ENCODE measurements at regions not wholly inside any gene's neighbourhood (a gene's known extent, or its start where the extent isn't known, plus 50 kb on each side); places are given as distances from the start of the nearest gene placed in this dataset.
"Not testable (repeated sequence)": the region's sequence is repeated elsewhere in the genome, so short reads cannot be mapped to it uniquely, and the experiment has no call there.

DNA sequence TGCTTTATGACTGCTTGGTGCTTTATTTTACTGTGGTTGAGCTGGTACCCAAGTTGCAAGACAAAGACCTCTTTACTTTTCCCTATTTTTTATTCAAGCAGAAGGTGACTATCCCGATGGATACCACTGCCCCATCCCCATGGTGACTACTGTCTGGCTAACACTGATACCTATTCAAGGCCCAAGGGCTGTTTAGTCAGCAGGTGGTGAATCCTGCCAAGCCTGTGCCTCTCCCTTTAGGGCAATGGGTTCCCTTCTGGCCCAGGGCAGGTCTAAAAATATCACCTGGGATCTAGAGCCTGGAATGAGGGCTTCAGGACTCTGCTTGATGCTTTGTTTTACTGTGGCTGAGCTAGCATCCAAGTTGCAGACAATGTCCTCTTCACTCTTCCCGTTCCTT, 510.0 kb upstream of the GRAMD2B start:
- Histone ChIP-seq H3K27me3 (ENCODE audit: control insufficient read depth, insufficient read depth, low read length) (no peaks in the 10 kb centered on the region), H3K36me3 (ENCODE audit: control insufficient read depth, insufficient read depth, low read length) (no peaks in the 10 kb centered on the region), H3K4me3 (ENCODE audit: low read length) (no peak overlapping the region), H3K4me1 (ENCODE audit: control insufficient read depth, insufficient read depth, low read length) (no peaks in the 10 kb centered on the region), H3K9me3 (ENCODE audit: control insufficient read depth, low read depth, low read length) (peaks cover 2% of the 10 kb centered on the region), H3K27ac (ENCODE audit: low read length) (no peak overlapping the region)
- WGBS (ENCODE audit: insufficient coverage, low lambda C conversion rate) = no CpG with 5 or more reads among the region's 2 CpGs
- no peak for DNase-seq

DNA sequence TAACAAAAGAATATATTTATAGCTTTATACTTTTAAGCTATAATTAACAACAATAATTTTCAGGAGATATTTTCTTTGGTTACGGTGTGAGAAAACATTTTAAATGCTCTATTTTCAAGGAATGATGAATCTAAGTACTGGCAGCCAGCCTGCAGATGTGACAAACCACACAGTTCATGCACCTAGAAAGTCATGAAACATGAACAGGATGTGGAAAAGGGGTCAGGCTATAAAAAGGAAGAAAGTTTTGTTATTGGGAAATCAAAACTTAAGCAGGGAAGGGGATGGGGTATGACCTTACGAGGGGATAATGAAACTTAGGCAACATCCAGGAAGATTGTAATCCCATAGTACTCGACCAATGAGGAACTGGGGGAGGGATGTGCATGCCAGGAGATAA, 508.7 kb upstream of the GRAMD2B start:
- Histone ChIP-seq H3K4me3 (ENCODE audit: low read length) (no peak overlapping the region), H3K27me3 (ENCODE audit: control insufficient read depth, insufficient read depth, low read length) (no peaks in the 10 kb centered on the region), H3K4me1 (ENCODE audit: control insufficient read depth, insufficient read depth, low read length) (no peaks in the 10 kb centered on the region), H3K9me3 (ENCODE audit: control insufficient read depth, low read depth, low read length) (no peaks in the 10 kb centered on the region), H3K27ac (ENCODE audit: low read length) (no peak overlapping the region), H3K36me3 (ENCODE audit: control insufficient read depth, insufficient read depth, low read length) (no peaks in the 10 kb centered on the region)
- 100% methylated on average over 1 of the region's 3 CpGs for WGBS (ENCODE audit: insufficient coverage, low lambda C conversion rate)
- DNase-seq = no peak

DNA sequence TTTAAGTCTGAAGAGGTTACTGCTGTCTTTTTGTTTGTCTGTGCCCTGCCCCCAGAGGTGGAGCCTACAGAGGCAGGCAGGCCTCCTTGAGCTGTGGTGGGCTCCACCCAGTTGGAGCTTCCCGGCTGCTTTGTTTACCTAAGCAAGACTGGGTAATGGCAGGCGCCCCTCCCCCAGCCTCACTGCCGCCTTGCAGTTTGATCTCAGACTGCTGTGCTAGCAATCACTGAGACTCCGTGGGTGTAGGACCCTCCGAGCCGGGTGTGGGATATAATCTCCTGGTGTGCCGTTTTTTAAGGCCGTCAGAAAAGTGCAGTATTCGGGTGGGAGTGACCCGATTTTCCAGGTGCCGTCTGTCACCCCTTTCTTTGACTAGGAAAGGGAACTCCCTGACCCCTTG, 499.3 kb upstream of the GRAMD2B start:
- not testable (repeated sequence) for DNase-seq; H3K4me3 ChIP-seq (ENCODE audit: low read length); H3K27me3 ChIP-seq (ENCODE audit: control insufficient read depth, insufficient read depth, low read length); H3K27ac ChIP-seq (ENCODE audit: low read length); H3K9me3 ChIP-seq (ENCODE audit: control insufficient read depth, low read depth, low read length); H3K36me3 ChIP-seq (ENCODE audit: control insufficient read depth, insufficient read depth, low read length); H3K4me1 ChIP-seq (ENCODE audit: control insufficient read depth, insufficient read depth, low read length)
- WGBS (ENCODE audit: insufficient coverage, low lambda C conversion rate) = no CpG with 5 or more reads among the region's 11 CpGs

DNA sequence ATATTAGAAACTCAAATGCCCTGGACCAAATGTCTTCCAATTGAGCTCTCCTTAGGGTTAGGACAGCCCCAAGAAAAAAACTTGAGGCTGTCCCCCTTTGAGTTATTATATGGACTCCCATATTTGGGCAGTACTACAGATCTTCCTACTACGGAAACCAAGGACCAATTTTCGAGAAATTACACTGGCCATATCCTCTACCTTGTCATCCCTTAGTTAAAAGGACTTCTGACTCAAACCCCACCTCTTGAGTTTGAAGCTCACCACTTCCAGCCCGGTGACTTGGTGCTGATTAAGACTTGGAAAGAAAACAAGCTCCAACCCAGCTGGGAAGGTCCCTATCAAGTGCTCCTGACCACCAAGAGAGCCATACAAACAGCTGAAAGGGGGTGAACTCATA, 497.0 kb upstream of the GRAMD2B start:
- Histone ChIP-seq H3K4me3 (ENCODE audit: low read length) (no peak overlapping the region), H3K36me3 (ENCODE audit: control insufficient read depth, insufficient read depth, low read length) (no peaks in the 10 kb centered on the region), H3K9me3 (ENCODE audit: control insufficient read depth, low read depth, low read length) (no peaks in the 10 kb centered on the region), H3K4me1 (ENCODE audit: control insufficient read depth, insufficient read depth, low read length) (no peaks in the 10 kb centered on the region), H3K27me3 (ENCODE audit: control insufficient read depth, insufficient read depth, low read length) (no peaks in the 10 kb centered on the region), H3K27ac (ENCODE audit: low read length) (no peak overlapping the region)
- no CpG with 5 or more reads among the region's 3 CpGs for WGBS (ENCODE audit: insufficient coverage, low lambda C conversion rate)
- no peak for DNase-seq

DNA sequence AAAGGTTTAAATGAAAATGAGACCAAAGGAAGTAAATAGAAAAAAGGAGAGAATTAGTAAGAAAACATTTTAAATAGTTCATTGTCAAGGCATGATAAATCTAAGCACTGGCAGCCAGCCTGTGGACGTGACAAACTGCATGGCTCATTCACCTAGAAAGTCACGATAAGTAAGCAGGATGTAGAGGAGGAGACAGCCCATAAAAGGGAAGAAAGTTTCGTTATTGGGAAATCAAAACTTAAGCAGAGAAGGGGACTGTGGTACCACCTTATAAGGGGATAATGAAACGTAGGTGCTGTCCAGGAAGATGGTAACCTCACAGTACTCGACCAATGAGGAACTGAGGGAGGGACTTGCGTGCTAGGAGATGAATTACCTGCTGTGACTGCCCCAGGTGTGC, 494.5 kb upstream of the GRAMD2B start:
- WGBS (ENCODE audit: insufficient coverage, low lambda C conversion rate) = 100% methylated on average over 3 of the region's 6 CpGs
- Histone ChIP-seq H3K27ac (ENCODE audit: low read length) (no peak overlapping the region), H3K4me3 (ENCODE audit: low read length) (no peak overlapping the region), H3K4me1 (ENCODE audit: control insufficient read depth, insufficient read depth, low read length) (no peaks in the 10 kb centered on the region), H3K27me3 (ENCODE audit: control insufficient read depth, insufficient read depth, low read length) (no peaks in the 10 kb centered on the region), H3K36me3 (ENCODE audit: control insufficient read depth, insufficient read depth, low read length) (no peaks in the 10 kb centered on the region), H3K9me3 (ENCODE audit: control insufficient read depth, low read depth, low read length) (no peaks in the 10 kb centered on the region)
- DNase-seq = no peak

DNA sequence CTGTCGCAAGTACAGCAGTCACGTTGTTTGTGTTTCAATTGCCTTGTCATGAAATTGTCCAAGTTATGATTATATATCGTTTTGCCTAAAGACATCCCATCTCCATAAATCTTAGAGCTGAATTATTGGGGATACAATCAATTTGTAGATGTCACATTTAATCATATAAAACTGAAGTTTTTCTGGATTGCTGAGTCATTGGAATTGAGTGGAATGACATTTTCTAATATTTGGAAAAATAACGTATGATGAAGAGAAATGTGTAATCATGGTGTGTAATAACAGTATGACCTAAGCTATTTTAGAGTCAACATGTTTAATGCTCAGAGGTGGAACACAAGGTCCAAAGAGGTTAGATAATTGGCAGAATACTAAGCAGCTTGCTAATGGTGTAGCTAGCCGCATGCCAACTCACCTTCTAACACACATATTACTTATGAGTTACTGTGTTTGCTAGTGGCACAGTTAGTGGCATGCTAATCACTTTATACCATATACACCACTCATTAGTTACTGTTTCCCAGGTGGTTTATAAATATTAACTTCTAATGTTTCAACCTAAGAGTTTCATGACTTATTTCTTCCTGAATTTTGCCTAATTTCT, 473.1 kb upstream of the GRAMD2B start:
- Histone ChIP-seq H3K27me3 (ENCODE audit: control insufficient read depth, insufficient read depth, low read length) (no peaks in the 10 kb centered on the region), H3K9me3 (ENCODE audit: control insufficient read depth, low read depth, low read length) (no peaks in the 10 kb centered on the region), H3K4me1 (ENCODE audit: control insufficient read depth, insufficient read depth, low read length) (no peaks in the 10 kb centered on the region), H3K27ac (ENCODE audit: low read length) (no peak overlapping the region), H3K4me3 (ENCODE audit: low read length) (no peak overlapping the region), H3K36me3 (ENCODE audit: control insufficient read depth, insufficient read depth, low read length) (no peaks in the 10 kb centered on the region)
- DNase-seq = no peak
- 100% methylated on average over 1 of the region's 5 CpGs for WGBS (ENCODE audit: insufficient coverage, low lambda C conversion rate)

DNA sequence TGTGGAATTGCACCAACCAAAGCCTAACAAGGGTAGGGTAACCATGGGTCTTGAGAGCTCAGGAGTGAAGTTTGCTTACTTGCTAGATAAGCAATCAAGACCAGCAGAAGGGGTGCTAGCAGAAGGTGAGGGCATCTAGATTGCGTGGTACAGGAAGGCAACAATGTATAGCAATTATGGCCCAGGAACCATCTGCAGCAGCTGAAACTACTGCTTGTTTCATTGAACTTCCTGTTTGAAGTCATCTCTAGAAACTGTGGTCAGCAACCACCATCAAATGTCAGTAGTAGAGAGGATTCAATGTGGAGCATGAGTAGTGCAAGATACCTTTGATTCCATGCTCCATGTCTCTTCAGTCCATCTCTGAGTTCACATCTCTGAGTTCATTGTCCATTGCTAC, 462.1 kb upstream of the GRAMD2B start:
- no peak for DNase-seq
- no CpG with 5 or more reads among the region's 1 CpG for WGBS (ENCODE audit: insufficient coverage, low lambda C conversion rate)
- Histone ChIP-seq H3K4me1 (ENCODE audit: control insufficient read depth, insufficient read depth, low read length) (no peaks in the 10 kb centered on the region), H3K4me3 (ENCODE audit: low read length) (no peak overlapping the region), H3K36me3 (ENCODE audit: control insufficient read depth, insufficient read depth, low read length) (no peaks in the 10 kb centered on the region), H3K9me3 (ENCODE audit: control insufficient read depth, low read depth, low read length) (no peaks in the 10 kb centered on the region), H3K27me3 (ENCODE audit: control insufficient read depth, insufficient read depth, low read length) (no peaks in the 10 kb centered on the region), H3K27ac (ENCODE audit: low read length) (no peak overlapping the region)

DNA sequence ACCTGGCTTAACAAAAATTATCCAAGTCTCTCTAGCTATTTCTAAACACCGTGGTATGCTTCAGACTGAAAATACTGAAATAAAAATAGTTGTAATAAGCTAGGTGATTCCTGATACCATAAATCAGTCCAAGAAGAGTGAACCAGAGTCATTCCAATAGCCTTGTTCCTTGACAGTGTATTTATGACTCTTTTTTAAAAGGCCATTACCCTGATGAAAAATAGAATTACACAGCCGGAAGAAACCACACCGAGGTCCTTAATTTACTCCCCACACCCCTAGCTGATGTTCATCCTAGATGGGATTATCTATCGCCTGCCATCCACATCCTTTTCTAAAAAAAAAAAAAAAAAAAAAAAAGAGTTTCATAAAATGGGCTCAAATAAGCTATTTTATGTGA, 457.6 kb upstream of the GRAMD2B start:
- no peak for DNase-seq
- Histone ChIP-seq H3K27me3 (ENCODE audit: control insufficient read depth, insufficient read depth, low read length) (peaks cover 4% of the 10 kb centered on the region), H3K27ac (ENCODE audit: low read length) (no peak overlapping the region), H3K9me3 (ENCODE audit: control insufficient read depth, low read depth, low read length) (no peaks in the 10 kb centered on the region), H3K4me1 (ENCODE audit: control insufficient read depth, insufficient read depth, low read length) (no peaks in the 10 kb centered on the region), H3K36me3 (ENCODE audit: control insufficient read depth, insufficient read depth, low read length) (no peaks in the 10 kb centered on the region), H3K4me3 (ENCODE audit: low read length) (no peak overlapping the region)
- WGBS (ENCODE audit: insufficient coverage, low lambda C conversion rate) = no CpG with 5 or more reads among the region's 4 CpGs

DNA sequence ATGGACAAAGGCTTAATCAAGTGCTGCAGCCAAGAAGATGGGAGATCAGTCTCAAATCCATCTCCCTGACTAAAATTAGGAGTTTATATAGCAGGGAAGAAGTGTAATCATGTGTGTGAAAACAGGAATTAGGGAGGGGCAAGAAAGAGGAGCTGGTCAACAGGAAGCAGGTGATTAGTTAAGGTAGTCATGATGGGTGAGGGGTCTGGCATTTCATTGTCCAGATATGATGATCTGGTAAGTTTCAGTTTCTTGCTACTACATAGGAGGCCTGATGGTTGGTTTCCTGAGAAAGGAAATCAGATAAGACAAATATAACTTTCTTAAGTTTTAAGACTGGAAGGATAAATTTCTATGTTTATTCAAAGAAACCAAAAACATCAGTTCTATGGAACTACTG, 455.6 kb upstream of the GRAMD2B start:
- DNase-seq = no peak
- H3K27me3 ChIP-seq (ENCODE audit: control insufficient read depth, insufficient read depth, low read length) = peaks cover 4% of the 10 kb centered on the region

DNA sequence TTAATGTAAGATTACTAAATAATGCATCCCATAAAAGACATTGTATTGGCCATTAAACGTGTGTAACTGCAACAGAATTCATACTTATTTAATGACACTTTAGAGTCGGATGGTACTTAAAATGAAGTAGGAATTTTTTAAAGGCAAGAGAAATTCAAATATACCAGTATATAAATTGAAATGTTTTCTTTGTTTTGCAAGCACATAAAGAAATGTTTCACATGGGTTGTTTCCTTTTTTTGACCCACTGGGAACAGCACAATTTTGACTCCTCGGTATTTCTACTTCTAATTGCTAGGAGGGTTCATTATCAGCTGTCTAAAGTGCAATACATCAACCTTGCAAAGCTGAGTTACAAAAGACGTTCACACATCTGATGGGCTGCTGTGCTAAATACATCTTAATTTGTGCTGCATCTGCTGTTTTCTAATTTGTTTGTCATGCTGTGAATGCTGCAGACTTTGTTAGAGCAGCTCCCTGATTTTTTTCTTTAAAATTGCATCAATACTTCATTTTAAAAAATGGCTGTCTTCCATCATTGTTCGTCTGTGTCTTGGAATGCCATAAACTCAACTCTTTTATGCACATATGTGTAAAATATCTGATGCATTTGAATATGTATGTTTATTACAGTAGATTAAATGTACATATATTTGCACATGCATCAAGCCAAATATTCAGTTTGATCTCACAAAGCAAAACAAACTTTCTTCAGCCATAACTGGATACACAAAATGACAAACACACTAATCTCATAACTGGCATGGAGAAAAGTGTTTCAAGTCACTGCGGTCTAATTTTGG, 454.0 kb upstream of the GRAMD2B start:
- H3K4me3 ChIP-seq (ENCODE audit: low read length) = no peak overlapping the region
- no peaks in the 10 kb centered on the region for H3K9me3 ChIP-seq (ENCODE audit: control insufficient read depth, low read depth, low read length)
- WGBS (ENCODE audit: insufficient coverage, low lambda C conversion rate) = 95% methylated on average over 4 of the region's 6 CpGs
- H3K27ac ChIP-seq (ENCODE audit: low read length) = no peak overlapping the region
- no peak for DNase-seq
- H3K36me3 ChIP-seq (ENCODE audit: control insufficient read depth, insufficient read depth, low read length) = no peaks in the 10 kb centered on the region
- H3K27me3 ChIP-seq (ENCODE audit: control insufficient read depth, insufficient read depth, low read length) = peaks cover 4% of the 10 kb centered on the region
- H3K4me1 ChIP-seq (ENCODE audit: control insufficient read depth, insufficient read depth, low read length) = no peaks in the 10 kb centered on the region

More for the DNA sequence above, 455.6 kb upstream of the GRAMD2B start:
- H3K4me1 ChIP-seq (ENCODE audit: control insufficient read depth, insufficient read depth, low read length) = no peaks in the 10 kb centered on the region
- no peaks in the 10 kb centered on the region for H3K36me3 ChIP-seq (ENCODE audit: control insufficient read depth, insufficient read depth, low read length)
- no peak overlapping the region for H3K4me3 ChIP-seq (ENCODE audit: low read length)
- H3K27ac ChIP-seq (ENCODE audit: low read length) = no peak overlapping the region
- H3K9me3 ChIP-seq (ENCODE audit: control insufficient read depth, low read depth, low read length) = no peaks in the 10 kb centered on the region

DNA sequence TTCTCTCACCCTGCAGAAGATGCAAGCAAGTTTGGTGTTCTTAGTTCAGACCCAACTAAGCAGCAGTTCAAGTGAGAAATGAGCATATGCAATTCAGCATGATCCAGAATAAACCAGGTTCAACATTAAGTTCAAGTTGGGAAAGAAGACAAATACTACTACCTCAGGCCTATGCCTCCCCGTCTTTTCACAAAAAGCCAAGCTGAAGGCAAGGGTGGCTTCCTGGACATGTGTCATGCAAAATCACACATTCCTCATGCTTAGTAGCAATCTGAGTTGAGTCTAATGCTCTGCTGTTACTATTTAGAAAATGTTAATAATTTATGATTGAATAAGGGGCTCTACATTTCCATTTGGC, 453.4 kb upstream of the GRAMD2B start:
- Histone ChIP-seq H3K4me1 (ENCODE audit: control insufficient read depth, insufficient read depth, low read length) (no peaks in the 10 kb centered on the region), H3K27me3 (ENCODE audit: control insufficient read depth, insufficient read depth, low read length) (peaks cover 4% of the 10 kb centered on the region), H3K27ac (ENCODE audit: low read length) (no peak overlapping the region), H3K9me3 (ENCODE audit: control insufficient read depth, low read depth, low read length) (no peaks in the 10 kb centered on the region), H3K4me3 (ENCODE audit: low read length) (no peak overlapping the region), H3K36me3 (ENCODE audit: control insufficient read depth, insufficient read depth, low read length) (no peaks in the 10 kb centered on the region)
- no peak for DNase-seq
- WGBS (ENCODE audit: insufficient coverage, low lambda C conversion rate) = no CpG with 5 or more reads among the region's 1 CpG
